Stimulated activated CD4-positive, alpha-beta T cell treated with anti-CD3 and anti-CD28 coated beads, Interleukin-2, amount 100 ng/mL, for 4 hours (primary cell): ENCODE measurements at regions not wholly inside any gene's neighbourhood (a gene's known extent, or its start where the extent isn't known, plus 50 kb on each side); places are given as distances from the start of the nearest gene placed in this dataset.
"Not testable (repeated sequence)": the region's sequence is repeated elsewhere in the genome, so short reads cannot be mapped to it uniquely, and the experiment has no call there.

ENCODE experiments used
- DNase-seq: peaks from one replicate; pipeline ENCODE4 v3.0.0-alpha.2; 2020; ENCODE audit warnings: low read depth

GRCh38 chr15:20473465-20473864, 68.1 kb downstream of the GOLGA6L6 start:
- DNase-seq: not testable (repeated sequence)

GRCh38 chr15:20472983-20473382, 68.6 kb downstream of the GOLGA6L6 start:
- DNase-seq: not testable (repeated sequence)

- not testable (repeated sequence) for DNase-seq
Observed at GRCh38 chr15:20470810-20471209, 70.8 kb downstream of the GOLGA6L6 start.

GRCh38 chr15:20441138-20441537, 100.5 kb downstream of the GOLGA6L6 start:
- not testable (repeated sequence) for DNase-seq

- DNase-seq: not testable (repeated sequence)
Observed at GRCh38 chr15:20440390-20440789, 101.2 kb downstream of the GOLGA6L6 start.

- DNase-seq: not testable (repeated sequence)
Observed at GRCh38 chr15:20439111-20439510, 102.5 kb downstream of the GOLGA6L6 start.

- not testable (repeated sequence) for DNase-seq
Observed at GRCh38 chr15:20438255-20438654, 103.3 kb downstream of the GOLGA6L6 start.

GRCh38 chr15:20433468-20433867, 108.1 kb downstream of the GOLGA6L6 start:
- not testable (repeated sequence) for DNase-seq

- DNase-seq: not testable (repeated sequence)
Observed at GRCh38 chr15:20430495-20430894, 111.1 kb downstream of the GOLGA6L6 start.

- not testable (repeated sequence) for DNase-seq
Observed at GRCh38 chr15:20420710-20421109, 120.9 kb downstream of the GOLGA6L6 start.

- DNase-seq: not testable (repeated sequence)
Observed at GRCh38 chr15:20416618-20417017, 125.0 kb downstream of the GOLGA6L6 start.

- not testable (repeated sequence) for DNase-seq
Observed at GRCh38 chr15:20409667-20410198, 131.9 kb downstream of the GOLGA6L6 start.

- no peak for DNase-seq
Observed at GRCh38 chr15:20409247-20409646, 132.4 kb downstream of the GOLGA6L6 start.

GRCh38 chr15:20407553-20407952, 134.0 kb downstream of the GOLGA6L6 start:
- no peak for DNase-seq

GRCh38 chr15:20404571-20404970, 137.0 kb downstream of the GOLGA6L6 start:
- not testable (repeated sequence) for DNase-seq

- not testable (repeated sequence) for DNase-seq
Observed at GRCh38 chr15:20402586-20402985, 139.0 kb downstream of the GOLGA6L6 start.

- DNase-seq: not testable (repeated sequence)
Observed at GRCh38 chr15:20401058-20401457, 140.5 kb downstream of the GOLGA6L6 start.

- not testable (repeated sequence) for DNase-seq
Observed at GRCh38 chr15:20398680-20399079, 142.9 kb downstream of the GOLGA6L6 start.

GRCh38 chr15:20388161-20388560, 153.4 kb downstream of the GOLGA6L6 start:
- DNase-seq: not testable (repeated sequence)

- no peak for DNase-seq
Observed at GRCh38 chr15:20386198-20386597, 155.4 kb downstream of the GOLGA6L6 start.

- DNase-seq: not testable (repeated sequence)
Observed at GRCh38 chr15:20380199-20380598, 161.4 kb downstream of the GOLGA6L6 start.

- no peak for DNase-seq
Observed at GRCh38 chr15:20376872-20377271, 164.7 kb downstream of the GOLGA6L6 start.

GRCh38 chr15:20372416-20372815, 169.2 kb downstream of the GOLGA6L6 start:
- not testable (repeated sequence) for DNase-seq

GRCh38 chr15:20369500-20369899, 172.1 kb downstream of the GOLGA6L6 start:
- no peak for DNase-seq
